ENCODE measurements at regions not wholly inside any gene's neighbourhood (a gene's known extent, or its start where the extent isn't known, plus 50 kb on each side); places are given as distances from the start of the nearest gene placed in this dataset.
"Not testable (repeated sequence)": the region's sequence is repeated elsewhere in the genome, so short reads cannot be mapped to it uniquely, and the experiment has no call there.

- H3K4me1 Mint-ChIP-seq (ENCODE audit: low read depth): no peaks in the 10 kb centered on the region
- H3K36me3 Mint-ChIP-seq (ENCODE audit: low read depth): no peaks in the 10 kb centered on the region
- H3K27ac Mint-ChIP-seq: no peak overlapping the region
- intact Hi-C loops (cut with micrococcal nuclease): no loop called here
- H3K9me3 Mint-ChIP-seq: peaks cover 8% of the 10 kb centered on the region
- DNase-seq (ENCODE audit: low spot score): no peak
- H3K27me3 Mint-ChIP-seq (ENCODE audit: insufficient read depth): no peaks in the 10 kb centered on the region
- no peak overlapping the region for H3K4me3 Mint-ChIP-seq
Measured at GRCh38 chr3:89923921-89924610, 816.6 kb downstream of the EPHA3 start.

- no peak overlapping the region for H3K27ac Mint-ChIP-seq
- DNase-seq (ENCODE audit: low spot score): no peak
- intact Hi-C loops (cut with micrococcal nuclease): no loop called here
- H3K4me1 Mint-ChIP-seq (ENCODE audit: low read depth): no peaks in the 10 kb centered on the region
- H3K9me3 Mint-ChIP-seq: peaks cover 8% of the 10 kb centered on the region
- H3K27me3 Mint-ChIP-seq (ENCODE audit: insufficient read depth): no peaks in the 10 kb centered on the region
- H3K36me3 Mint-ChIP-seq (ENCODE audit: low read depth): no peaks in the 10 kb centered on the region
- no peak overlapping the region for H3K4me3 Mint-ChIP-seq
Measured at GRCh38 chr3:89925976-89926375, 818.6 kb downstream of the EPHA3 start.

- H3K36me3 Mint-ChIP-seq (ENCODE audit: low read depth): no peaks in the 10 kb centered on the region
- H3K4me3 Mint-ChIP-seq: no peak overlapping the region
- no peak overlapping the region for H3K27ac Mint-ChIP-seq
- no peaks in the 10 kb centered on the region for H3K27me3 Mint-ChIP-seq (ENCODE audit: insufficient read depth)
- DNase-seq (ENCODE audit: low spot score): no peak
- H3K4me1 Mint-ChIP-seq (ENCODE audit: low read depth): no peaks in the 10 kb centered on the region
- H3K9me3 Mint-ChIP-seq: peaks cover 7% of the 10 kb centered on the region
- intact Hi-C loops (cut with micrococcal nuclease): no loop called here
Measured at GRCh38 chr3:89932882-89933281, 825.5 kb downstream of the EPHA3 start.

- H3K27me3 Mint-ChIP-seq (ENCODE audit: insufficient read depth); H3K27ac Mint-ChIP-seq; H3K36me3 Mint-ChIP-seq (ENCODE audit: low read depth); intact Hi-C loops (cut with micrococcal nuclease); H3K4me3 Mint-ChIP-seq; DNase-seq (ENCODE audit: low spot score); H3K4me1 Mint-ChIP-seq (ENCODE audit: low read depth): not testable (repeated sequence)
- peaks cover 25% of the 10 kb centered on the region for H3K9me3 Mint-ChIP-seq
Measured at GRCh38 chr3:89944461-89944860, 837.0 kb downstream of the EPHA3 start.

GRCh38 chr3:89946884-89947283, 839.5 kb downstream of the EPHA3 start:
- Mint-ChIP-seq H3K9me3 (peaks cover 24% of the 10 kb centered on the region), H3K27ac (no peak overlapping the region), H3K27me3 (ENCODE audit: insufficient read depth) (no peaks in the 10 kb centered on the region), H3K4me3 (no peak overlapping the region), H3K4me1 (ENCODE audit: low read depth) (no peaks in the 10 kb centered on the region), H3K36me3 (ENCODE audit: low read depth) (no peaks in the 10 kb centered on the region)
- intact Hi-C loops (cut with micrococcal nuclease): no loop called here
- DNase-seq (ENCODE audit: low spot score): no peak

GRCh38 chr3:89947337-89947954, 840.0 kb downstream of the EPHA3 start:
- Mint-ChIP-seq H3K27ac (no peak overlapping the region), H3K4me3 (no peak overlapping the region), H3K36me3 (ENCODE audit: low read depth) (no peaks in the 10 kb centered on the region), H3K27me3 (ENCODE audit: insufficient read depth) (no peaks in the 10 kb centered on the region), H3K9me3 (peaks cover 23% of the 10 kb centered on the region), H3K4me1 (ENCODE audit: low read depth) (no peaks in the 10 kb centered on the region)
- intact Hi-C loops (cut with micrococcal nuclease): no loop called here
- no peak for DNase-seq (ENCODE audit: low spot score)

- Mint-ChIP-seq H3K9me3 (peaks cover 23% of the 10 kb centered on the region), H3K27me3 (ENCODE audit: insufficient read depth) (no peaks in the 10 kb centered on the region), H3K36me3 (ENCODE audit: low read depth) (no peaks in the 10 kb centered on the region), H3K4me1 (ENCODE audit: low read depth) (no peaks in the 10 kb centered on the region), H3K4me3 (no peak overlapping the region), H3K27ac (no peak overlapping the region)
- DNase-seq (ENCODE audit: low spot score): no peak
- intact Hi-C loops (cut with micrococcal nuclease): no loop called here
Measured at GRCh38 chr3:89948008-89948407, 840.6 kb downstream of the EPHA3 start.

- H3K4me3 Mint-ChIP-seq: no peak overlapping the region
- H3K36me3 Mint-ChIP-seq (ENCODE audit: low read depth): no peaks in the 10 kb centered on the region
- H3K27ac Mint-ChIP-seq: no peak overlapping the region
- intact Hi-C loops (cut with micrococcal nuclease): no loop called here
- DNase-seq (ENCODE audit: low spot score): no peak
- peaks cover 24% of the 10 kb centered on the region for H3K9me3 Mint-ChIP-seq
- H3K27me3 Mint-ChIP-seq (ENCODE audit: insufficient read depth): no peaks in the 10 kb centered on the region
- no peaks in the 10 kb centered on the region for H3K4me1 Mint-ChIP-seq (ENCODE audit: low read depth)
Measured at GRCh38 chr3:89950772-89951171, 843.4 kb downstream of the EPHA3 start.

- DNase-seq (ENCODE audit: low spot score): no peak
- Mint-ChIP-seq H3K27ac (no peak overlapping the region), H3K4me3 (no peak overlapping the region), H3K36me3 (ENCODE audit: low read depth) (no peaks in the 10 kb centered on the region), H3K9me3 (peaks cover 23% of the 10 kb centered on the region), H3K27me3 (ENCODE audit: insufficient read depth) (no peaks in the 10 kb centered on the region), H3K4me1 (ENCODE audit: low read depth) (no peaks in the 10 kb centered on the region)
- intact Hi-C loops (cut with micrococcal nuclease): no loop called here
Measured at GRCh38 chr3:89954137-89954536, 846.7 kb downstream of the EPHA3 start.

GRCh38 chr3:89955156-89955555, 847.7 kb downstream of the EPHA3 start:
- Mint-ChIP-seq H3K4me3 (no peak overlapping the region), H3K36me3 (ENCODE audit: low read depth) (no peaks in the 10 kb centered on the region), H3K4me1 (ENCODE audit: low read depth) (no peaks in the 10 kb centered on the region), H3K27ac (no peak overlapping the region), H3K9me3 (peaks cover 23% of the 10 kb centered on the region), H3K27me3 (ENCODE audit: insufficient read depth) (no peaks in the 10 kb centered on the region)
- DNase-seq (ENCODE audit: low spot score): no peak
- intact Hi-C loops (cut with micrococcal nuclease): no loop called here

GRCh38 chr3:89957451-89957850, 850.0 kb downstream of the EPHA3 start:
- no peak overlapping the region for H3K4me3 Mint-ChIP-seq
- H3K36me3 Mint-ChIP-seq (ENCODE audit: low read depth): no peaks in the 10 kb centered on the region
- intact Hi-C loops (cut with micrococcal nuclease): no loop called here
- no peak overlapping the region for H3K27ac Mint-ChIP-seq
- no peaks in the 10 kb centered on the region for H3K4me1 Mint-ChIP-seq (ENCODE audit: low read depth)
- DNase-seq (ENCODE audit: low spot score): no peak
- peaks cover 18% of the 10 kb centered on the region for H3K9me3 Mint-ChIP-seq
- H3K27me3 Mint-ChIP-seq (ENCODE audit: insufficient read depth): no peaks in the 10 kb centered on the region

- H3K4me3 Mint-ChIP-seq; intact Hi-C loops (cut with micrococcal nuclease); H3K27ac Mint-ChIP-seq; H3K27me3 Mint-ChIP-seq (ENCODE audit: insufficient read depth); DNase-seq (ENCODE audit: low spot score); H3K4me1 Mint-ChIP-seq (ENCODE audit: low read depth); H3K36me3 Mint-ChIP-seq (ENCODE audit: low read depth): not testable (repeated sequence)
- H3K9me3 Mint-ChIP-seq: peaks cover 18% of the 10 kb centered on the region
Measured at GRCh38 chr3:89958163-89958562, 850.7 kb downstream of the EPHA3 start.

- no peak overlapping the region for H3K27ac Mint-ChIP-seq
- H3K4me1 Mint-ChIP-seq (ENCODE audit: low read depth): no peaks in the 10 kb centered on the region
- H3K9me3 Mint-ChIP-seq: peaks cover 28% of the 10 kb centered on the region
- no peak for DNase-seq (ENCODE audit: low spot score)
- no peaks in the 10 kb centered on the region for H3K36me3 Mint-ChIP-seq (ENCODE audit: low read depth)
- intact Hi-C loops (cut with micrococcal nuclease): no loop called here
- no peaks in the 10 kb centered on the region for H3K27me3 Mint-ChIP-seq (ENCODE audit: insufficient read depth)
- no peak overlapping the region for H3K4me3 Mint-ChIP-seq
Measured at GRCh38 chr3:89964347-89964746, 856.9 kb downstream of the EPHA3 start.
